Osteoblast (primary cell): ENCODE measurements at regions not wholly inside any gene's neighbourhood (a gene's known extent, or its start where the extent isn't known, plus 50 kb on each side); places are given as distances from the start of the nearest gene placed in this dataset.

Experiments
- DNase-seq: peaks from one replicate; pipeline ENCODE4 v3.0.0; 2011; ENCODE audit warnings: low spot score, mixed read lengths; ENCODE audit not compliant: insufficient read length; ENCODE audit errors: missing footprints
- H2AFZ ChIP-seq: 2 replicates; pipeline ENCODE4 v1.6.0; 2011; ENCODE audit warnings: mild to moderate bottlenecking, low read length
- H3K27ac ChIP-seq: 2 replicates; pipeline ENCODE4 v1.5.1; 2011; ENCODE audit warnings: mild to moderate bottlenecking, low read depth, low read length, moderate library complexity
- H3K27me3 ChIP-seq: 2 replicates; pipeline ENCODE4 v1.6.0; 2012; ENCODE audit warnings: mild to moderate bottlenecking, control low read depth, inconsistent platforms, low read length, moderate library complexity; ENCODE audit not compliant: insufficient read depth
- H3K36me3 ChIP-seq: 2 replicates; pipeline ENCODE4 v1.5.1; 2011; ENCODE audit warnings: mild to moderate bottlenecking, low read length, control low read depth, moderate library complexity; ENCODE audit not compliant: insufficient read depth
- H3K4me1 ChIP-seq: 2 replicates; pipeline ENCODE4 v1.5.1; 2011; ENCODE audit warnings: mild to moderate bottlenecking, low read length, control low read depth, moderate library complexity; ENCODE audit not compliant: insufficient read depth
- H3K4me2 ChIP-seq: 2 replicates; pipeline ENCODE4 v1.6.0; 2011; ENCODE audit warnings: mild to moderate bottlenecking, low read length; ENCODE audit not compliant: insufficient read depth
- H3K4me3 ChIP-seq: fragments of 200-600 bp; sonication (generic); 3 replicates; pipeline ENCODE4 v1.5.1; 2012; ENCODE audit warnings: mild to moderate bottlenecking, low read length, inconsistent platforms; ENCODE audit not compliant: insufficient read depth
- H3K79me2 ChIP-seq: 2 replicates; pipeline ENCODE4 v1.6.0; 2012; ENCODE audit warnings: mild to moderate bottlenecking, low read length, control low read depth, inconsistent platforms; ENCODE audit not compliant: insufficient read depth
- H3K9me3 ChIP-seq: 2 replicates; pipeline ENCODE4 v1.5.1; 2011; ENCODE audit warnings: low read depth, low read length, control low read depth
- H4K20me1 ChIP-seq: 2 replicates; pipeline ENCODE4 v1.6.0; 2012; ENCODE audit warnings: mild to moderate bottlenecking, low read length, control low read depth; ENCODE audit not compliant: insufficient read depth
- TF ChIP-seq, protein P1 (sequence below): IDR thresholded peaks from 2 replicates; pipeline ENCODE4 v1.5.1; 2011; ENCODE audit warnings: mild to moderate bottlenecking, low read depth, low read length, moderate library complexity; ENCODE audit errors: extremely low read depth

DNA sequence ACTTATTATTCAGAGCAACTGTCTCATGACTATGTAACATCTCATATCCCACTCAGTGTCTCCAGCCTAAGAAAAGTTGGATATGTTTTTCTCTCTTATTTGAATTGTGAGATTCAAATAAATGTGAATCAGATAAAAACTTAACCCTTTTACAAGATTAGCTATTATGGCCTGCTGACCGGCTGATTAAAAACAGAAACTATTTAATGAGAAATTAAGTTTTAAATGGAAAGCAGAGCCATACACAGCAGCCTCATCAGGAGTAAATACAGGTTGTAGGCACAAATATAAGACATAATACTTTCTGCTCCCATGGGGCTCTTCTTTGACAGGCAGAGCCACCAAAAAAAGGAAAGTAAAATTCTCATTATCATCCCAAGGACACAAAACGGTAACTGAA is 307.0 kb upstream of the PRMT6 start:
- no peak overlapping the region for H3K4me2 ChIP-seq
- H2AFZ ChIP-seq = no peak overlapping the region
- no peaks in the 10 kb centered on the region for H4K20me1 ChIP-seq
- no peak for DNase-seq
- no peaks in the 10 kb centered on the region for H3K9me3 ChIP-seq
- no peaks in the 10 kb centered on the region for H3K4me1 ChIP-seq
- H3K27ac ChIP-seq = no peak overlapping the region
- no peak overlapping the region for H3K4me3 ChIP-seq
- TF ChIP-seq, protein P1, sequence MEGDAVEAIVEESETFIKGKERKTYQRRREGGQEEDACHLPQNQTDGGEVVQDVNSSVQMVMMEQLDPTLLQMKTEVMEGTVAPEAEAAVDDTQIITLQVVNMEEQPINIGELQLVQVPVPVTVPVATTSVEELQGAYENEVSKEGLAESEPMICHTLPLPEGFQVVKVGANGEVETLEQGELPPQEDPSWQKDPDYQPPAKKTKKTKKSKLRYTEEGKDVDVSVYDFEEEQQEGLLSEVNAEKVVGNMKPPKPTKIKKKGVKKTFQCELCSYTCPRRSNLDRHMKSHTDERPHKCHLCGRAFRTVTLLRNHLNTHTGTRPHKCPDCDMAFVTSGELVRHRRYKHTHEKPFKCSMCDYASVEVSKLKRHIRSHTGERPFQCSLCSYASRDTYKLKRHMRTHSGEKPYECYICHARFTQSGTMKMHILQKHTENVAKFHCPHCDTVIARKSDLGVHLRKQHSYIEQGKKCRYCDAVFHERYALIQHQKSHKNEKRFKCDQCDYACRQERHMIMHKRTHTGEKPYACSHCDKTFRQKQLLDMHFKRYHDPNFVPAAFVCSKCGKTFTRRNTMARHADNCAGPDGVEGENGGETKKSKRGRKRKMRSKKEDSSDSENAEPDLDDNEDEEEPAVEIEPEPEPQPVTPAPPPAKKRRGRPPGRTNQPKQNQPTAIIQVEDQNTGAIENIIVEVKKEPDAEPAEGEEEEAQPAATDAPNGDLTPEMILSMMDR = no peak
- no peaks in the 10 kb centered on the region for H3K36me3 ChIP-seq
- H3K27me3 ChIP-seq = no peaks in the 10 kb centered on the region
- H3K79me2 ChIP-seq = no peaks in the 10 kb centered on the region

DNA sequence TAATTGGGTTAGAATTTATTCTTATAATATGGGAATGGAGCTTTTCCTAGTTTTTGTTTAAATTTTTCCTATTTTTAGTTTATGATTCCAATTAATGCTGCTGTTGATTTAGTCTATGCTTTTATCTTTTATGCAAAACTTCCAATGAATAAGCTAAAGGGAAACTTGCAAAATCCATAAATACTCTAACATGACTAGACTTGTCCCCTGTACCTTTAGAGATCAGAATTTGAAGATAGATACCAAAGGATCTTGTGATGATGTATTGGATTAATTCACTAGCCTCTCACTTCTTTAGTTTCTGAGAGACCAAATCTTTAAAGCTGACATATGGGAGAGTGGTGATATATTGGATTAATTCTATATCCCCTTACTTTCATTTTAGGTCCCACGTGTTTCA is 306.6 kb upstream of the PRMT6 start:
- Histone ChIP-seq H2AFZ (no peak overlapping the region), H4K20me1 (no peaks in the 10 kb centered on the region), H3K4me2 (no peak overlapping the region), H3K4me3 (no peak overlapping the region), H3K9me3 (no peaks in the 10 kb centered on the region), H3K36me3 (no peaks in the 10 kb centered on the region), H3K27me3 (no peaks in the 10 kb centered on the region), H3K79me2 (no peaks in the 10 kb centered on the region), H3K4me1 (no peaks in the 10 kb centered on the region), H3K27ac (no peak overlapping the region)
- TF ChIP-seq, protein P1 = no peak
- no peak for DNase-seq

DNA sequence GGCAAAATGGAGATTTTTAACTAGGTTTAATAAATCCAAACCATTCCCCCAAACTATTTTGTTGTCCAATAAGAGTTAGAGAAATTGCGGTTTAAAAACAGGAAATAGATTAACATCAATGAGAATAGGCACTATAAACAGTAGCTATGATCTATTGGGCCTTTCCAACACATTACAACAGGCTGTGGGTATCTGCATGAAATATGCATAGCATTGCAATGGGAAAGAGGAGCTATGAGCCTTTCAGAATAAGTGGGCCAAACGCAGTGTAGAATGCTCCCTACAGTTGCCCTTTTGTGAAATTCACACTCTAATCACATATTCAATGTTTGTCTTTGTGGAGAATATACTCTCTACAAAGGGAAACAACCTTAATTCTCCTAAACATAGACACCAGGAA is 305.5 kb upstream of the PRMT6 start:
- no peaks in the 10 kb centered on the region for H3K4me1 ChIP-seq
- no peaks in the 10 kb centered on the region for H3K79me2 ChIP-seq
- no peak for DNase-seq
- no peak overlapping the region for H2AFZ ChIP-seq
- H3K4me3 ChIP-seq = no peak overlapping the region
- H3K27me3 ChIP-seq = no peaks in the 10 kb centered on the region
- no peaks in the 10 kb centered on the region for H3K9me3 ChIP-seq
- H3K27ac ChIP-seq = no peak overlapping the region
- TF ChIP-seq, protein P1 = no peak
- no peaks in the 10 kb centered on the region for H3K36me3 ChIP-seq
- H3K4me2 ChIP-seq = no peak overlapping the region
- no peaks in the 10 kb centered on the region for H4K20me1 ChIP-seq

DNA sequence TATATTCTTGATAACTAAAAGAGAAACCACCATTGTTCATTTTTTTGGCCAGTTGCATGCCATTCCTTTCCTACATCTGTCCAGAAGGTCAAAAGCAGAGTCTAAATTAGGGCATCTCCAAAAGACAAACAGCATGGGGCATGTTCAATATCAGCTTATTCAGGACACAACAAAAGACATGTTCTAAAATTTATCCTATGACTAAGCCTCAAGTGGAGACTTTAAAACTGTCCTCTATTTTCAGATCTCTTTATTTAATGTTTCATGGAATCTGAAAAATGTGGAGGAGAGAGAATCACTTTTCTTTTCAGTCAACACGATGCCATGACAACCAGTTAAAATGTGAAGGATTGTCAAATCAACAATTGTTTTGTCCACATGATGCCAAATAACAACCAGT is 303.4 kb upstream of the PRMT6 start:
- Histone ChIP-seq H4K20me1 (no peaks in the 10 kb centered on the region), H3K4me2 (no peak overlapping the region)
- DNase-seq = no peak

More for the DNA sequence above, 303.4 kb upstream of the PRMT6 start:
- Histone ChIP-seq H3K79me2 (no peaks in the 10 kb centered on the region), H3K27ac (no peak overlapping the region), H3K27me3 (no peaks in the 10 kb centered on the region), H3K4me3 (no peak overlapping the region), H3K9me3 (no peaks in the 10 kb centered on the region), H2AFZ (no peak overlapping the region), H3K36me3 (no peaks in the 10 kb centered on the region), H3K4me1 (no peaks in the 10 kb centered on the region)
- TF ChIP-seq, protein P1 = no peak
